Putamen (tissue), 1 donor: ENCODE measurements at regions not wholly inside any gene's neighbourhood (a gene's known extent, or its start where the extent isn't known, plus 50 kb on each side); places are given as distances from the start of the nearest gene placed in this dataset.
"Not testable (repeated sequence)": the region's sequence is repeated elsewhere in the genome, so short reads cannot be mapped to it uniquely, and the experiment has no call there.

ENCODE experiments used
- DNase-seq: peaks from one replicate; pipeline ENCODE4 v3.0.0-alpha.2; 2016; ENCODE audit warnings: low spot score

GRCh38 chr10:4230036-4230435 lies 445.0 kb upstream of the KLF6 start:
- DNase-seq: no peak

GRCh38 chr10:4229106-4229505 lies 444.1 kb upstream of the KLF6 start:
- no peak for DNase-seq

GRCh38 chr10:4227586-4227985 lies 442.6 kb upstream of the KLF6 start:
- no peak for DNase-seq

GRCh38 chr10:4226941-4227540 lies 442.0 kb upstream of the KLF6 start:
- DNase-seq: no peak

GRCh38 chr10:4224178-4224577 lies 439.2 kb upstream of the KLF6 start:
- DNase-seq: no peak

- DNase-seq: not testable (repeated sequence)
Observed at GRCh38 chr10:4221310-4221709, 436.3 kb upstream of the KLF6 start.

- DNase-seq: no peak
Observed at GRCh38 chr10:4219901-4220300, 434.9 kb upstream of the KLF6 start.

- no peak for DNase-seq
Observed at GRCh38 chr10:4217653-4218052, 432.6 kb upstream of the KLF6 start.

GRCh38 chr10:4217187-4217586 lies 432.2 kb upstream of the KLF6 start:
- DNase-seq: no peak

GRCh38 chr10:4216726-4217125 lies 431.7 kb upstream of the KLF6 start:
- DNase-seq: no peak

- DNase-seq: no peak
Observed at GRCh38 chr10:4215963-4216575, 431.1 kb upstream of the KLF6 start.

- DNase-seq: no peak
Observed at GRCh38 chr10:4215485-4215884, 430.5 kb upstream of the KLF6 start.

- no peak for DNase-seq
Observed at GRCh38 chr10:4214908-4215307, 429.9 kb upstream of the KLF6 start.

GRCh38 chr10:4213441-4213840 lies 428.4 kb upstream of the KLF6 start:
- no peak for DNase-seq

- no peak for DNase-seq
Observed at GRCh38 chr10:4212111-4212630, 427.2 kb upstream of the KLF6 start.

GRCh38 chr10:4208499-4208898 lies 423.5 kb upstream of the KLF6 start:
- DNase-seq: no peak

- no peak for DNase-seq
Observed at GRCh38 chr10:4205113-4205512, 420.1 kb upstream of the KLF6 start.

GRCh38 chr10:4202938-4203337 lies 417.9 kb upstream of the KLF6 start:
- DNase-seq: no peak

- no peak for DNase-seq
Observed at GRCh38 chr10:4201866-4202825, 417.1 kb upstream of the KLF6 start.

GRCh38 chr10:4199196-4199595 lies 414.2 kb upstream of the KLF6 start:
- DNase-seq: no peak

- no peak for DNase-seq
Observed at GRCh38 chr10:4198216-4198615, 413.2 kb upstream of the KLF6 start.

GRCh38 chr10:4197676-4198075 lies 412.7 kb upstream of the KLF6 start:
- DNase-seq: no peak
